Adrenal gland (tissue), 9 donors: ENCODE measurements at regions not wholly inside any gene's neighbourhood (a gene's known extent, or its start where the extent isn't known, plus 50 kb on each side); places are given as distances from the start of the nearest gene placed in this dataset.
A peak's percentile ranks its signal among the peaks of the same experiment; 100 is the strongest.
"Not testable (repeated sequence)": the region's sequence is repeated elsewhere in the genome, so short reads cannot be mapped to it uniquely, and the experiment has no call there.

ENCODE experiments used
- DNase-seq, 7 donors: peaks; one replicate each; pipeline ENCODE4 v3.0.0-alpha.2; 2019 to 2020
- H3K27ac ChIP-seq, 5 donors: fragments of 200-600 bp; sonication (generic) in 4 of 5; 1 replicate in 3 of 5; 2 replicates in 2 of 5; pipeline versions ENCODE4 v1.5.1 to v1.8.0; 2016 to 2020; ENCODE audit warnings: mild to moderate bottlenecking in 1 of 5
- H3K27me3 ChIP-seq: fragments of 200-600 bp; 2 replicates; pipeline ENCODE4 v1.8.0; 2021
- H3K36me3 ChIP-seq, 2 donors: fragments of 200-600 bp; replicated peaks in 1 of 2; 1 replicate in 1 of 2; 2 replicates in 1 of 2; pipeline versions ENCODE4 v1.5.1 to v1.8.0; 2018 to 2022
- H3K4me1 ChIP-seq, 2 donors: fragments of 200-600 bp; replicated peaks in 1 of 2; 1 replicate in 1 of 2; 2 replicates in 1 of 2; pipeline versions ENCODE4 v1.5.1 to v1.8.0; 2018 to 2021
- H3K4me3 ChIP-seq, 4 donors: fragments of 200-600 bp; sonication (generic) in 3 of 4; one replicate each; pipeline ENCODE4 v1.5.1; 2016 to 2018
- H3K9me3 ChIP-seq, 3 donors: fragments of 200-600 bp; sonication (generic) in 1 of 3; replicated peaks in 1 of 3; 1 replicate in 2 of 3; 2 replicates in 1 of 3; pipeline versions ENCODE4 v1.5.1 to v1.8.0; 2016 to 2021
- CTCF ChIP-seq, 6 experiments: fragments of 450-650 bp in 4 of 6; fragments of 200-600 bp in 2 of 6; sonication (generic) in 1 of 6; IDR thresholded peaks; 1 replicate in 5 of 6; 2 replicates in 1 of 6; pipeline versions ENCODE4 v1.5.1 to v1.8.0; 2016 to 2021; ENCODE audit warnings: antibody characterized with exemption in 6 of 6, mild to moderate bottlenecking in 2 of 6, moderate library complexity in 1 of 6
- POLR2A ChIP-seq, 2 donors: fragments of 450-650 bp; IDR thresholded peaks; one replicate each; pipeline ENCODE4 v1.6.1; 2017; ENCODE audit warnings: antibody characterized with exemption in 2 of 2, mild to moderate bottlenecking in 2 of 2, moderate library complexity in 1 of 2
- WGBS, 4 donors: extraction: QIAGEN DNeasy Blood & Tissue Kit in 2 of 4; methylation state at CpG; one replicate each; pipeline versions ENCODE4 v1.1.5 to v1.1.7; 2013 to 2017; 5-methylcytosine and 5-hydroxymethylcytosine counted together
- intact Hi-C, 2 donors: fragments of 100-400 bp; cut with DNase I; formaldehyde crosslinking; loops; one replicate each; pipeline versions ENCODE4 v1.14.1 to v1.15.0; 2022 to 2023
- donor health status: healthy with polysubstance abuse.
- donor health status: Bipolar disorder and iron deficiency.
- donor health status: DM: yes; HTN: yes; CAD: no.
- donor health status: DM: no; HTN: no; CAD: no.
- donor health status: DM: no; HTN: no; CAD: no.

GRCh38 chr5:25550793-25551192 lies 906.0 kb upstream of the CDH10 start:
- Histone ChIP-seq H3K27ac (no peak overlapping the region), H3K4me1 (no peaks in the 10 kb centered on the region), H3K36me3 (no peaks in the 10 kb centered on the region), H3K27me3 (no peaks in the 10 kb centered on the region), H3K4me3 (no peak overlapping the region), H3K9me3 (no peaks in the 10 kb centered on the region)
- TF ChIP-seq POLR2A (IDR thresholded peaks at IDR 0.05) (no peak), CTCF (IDR thresholded peaks at IDR 0.05) (no peak)
- DNase-seq, result no peak
- intact Hi-C loops, result no loop called here

DNA sequence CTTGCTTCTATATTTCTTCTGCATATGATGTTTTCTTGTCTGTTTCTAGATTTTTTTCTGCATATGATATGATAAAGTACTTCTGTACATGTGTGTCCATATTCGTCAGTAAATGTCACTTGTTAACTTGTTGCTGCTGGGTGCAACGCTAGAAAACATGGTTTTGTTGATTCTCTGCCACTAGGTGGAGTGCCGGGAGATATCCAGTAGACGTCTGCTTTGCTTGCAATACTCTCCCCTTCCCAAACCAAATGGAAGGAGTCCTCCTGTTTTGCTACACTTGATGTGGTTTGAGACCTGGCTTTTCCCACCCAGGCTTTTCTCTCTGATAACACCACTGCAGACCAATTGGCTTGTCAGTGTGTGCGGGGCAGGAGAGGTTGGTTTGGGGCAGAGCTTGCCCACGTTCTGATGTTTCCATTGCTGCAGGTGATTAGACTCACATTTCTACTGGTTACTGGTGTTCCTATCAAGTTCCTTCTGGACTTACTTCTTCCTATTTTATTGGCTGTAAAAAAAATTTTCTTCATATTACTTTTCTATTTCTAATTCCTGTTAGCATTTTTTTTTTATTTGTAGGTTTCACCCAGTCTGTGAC lies 900.0 kb upstream of the CDH10 start:
- intact Hi-C loops, result no loop called here
- no peaks in the 10 kb centered on the region for H3K27me3 ChIP-seq
- no peak overlapping the region for H3K27ac ChIP-seq
- WGBS, 4 donors, result 25 to 31% (median 27%) methylated on average over 6 of the region's 6 CpGs
- peak; percentile 21 to 64 (median 30) for DNase-seq
- no peaks in the 10 kb centered on the region for H3K36me3 ChIP-seq
- no peak overlapping the region for H3K4me3 ChIP-seq
- no peaks in the 10 kb centered on the region for H3K9me3 ChIP-seq
- no peaks in the 10 kb centered on the region for H3K4me1 ChIP-seq
- peak in 5 of 6 experiments; percentile 34 to 47 (median 40) for TF ChIP-seq CTCF (IDR thresholded peaks at IDR 0.05)
- TF ChIP-seq POLR2A (IDR thresholded peaks at IDR 0.05), result no peak

- DNase-seq, result no peak
- WGBS, 4 donors, result 72 to 92% (median 76%) methylated on average over 2 of the region's 2 CpGs
- Histone ChIP-seq H3K9me3 (no peaks in the 10 kb centered on the region), H3K4me1 (no peaks in the 10 kb centered on the region), H3K4me3 (no peak overlapping the region), H3K27me3 (no peaks in the 10 kb centered on the region), H3K27ac (no peak overlapping the region), H3K36me3 (no peaks in the 10 kb centered on the region)
- intact Hi-C loops, result no loop called here
- TF ChIP-seq POLR2A (IDR thresholded peaks at IDR 0.05) (no peak), CTCF (IDR thresholded peaks at IDR 0.05) (no peak)
These were observed 895.9 kb upstream of the CDH10 start for GRCh38 chr5:25540628-25541027.

DNA sequence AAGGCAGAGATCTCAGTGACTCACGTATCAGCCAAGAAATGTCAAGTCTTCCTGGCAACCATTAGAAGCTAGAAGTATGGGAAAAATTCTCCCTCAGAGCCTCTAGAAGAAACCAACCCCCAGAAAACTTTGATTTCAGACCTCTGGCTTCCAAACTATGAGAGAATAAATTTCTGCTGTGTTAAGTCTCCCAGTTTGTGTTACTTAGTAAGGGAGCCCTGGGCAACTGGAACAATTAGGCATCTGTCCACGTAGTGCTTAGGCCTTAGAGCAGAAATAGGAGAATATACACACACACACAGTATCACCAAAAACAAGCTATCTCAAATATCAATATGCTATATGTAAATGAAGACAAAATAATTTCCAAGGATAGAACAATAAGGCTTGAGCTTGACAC lies 894.8 kb upstream of the CDH10 start:
- WGBS, 4 donors, result 52 to 65% (median 56%) methylated on average over 2 of the region's 2 CpGs
- no peak for TF ChIP-seq CTCF (IDR thresholded peaks at IDR 0.05)
- TF ChIP-seq POLR2A (IDR thresholded peaks at IDR 0.05), result no peak

GRCh38 chr5:25536461-25536860 lies 891.7 kb upstream of the CDH10 start:
- H3K4me3 ChIP-seq, DNase-seq, H3K36me3 ChIP-seq, H3K4me1 ChIP-seq, H3K9me3 ChIP-seq, H3K27ac ChIP-seq, H3K27me3 ChIP-seq, intact Hi-C loops: not testable (repeated sequence)
- 63 to 73% (median 68%) methylated on average over 6 of the region's 6 CpGs for WGBS, 4 donors

More for the DNA sequence above, 894.8 kb upstream of the CDH10 start:
- no peaks in the 10 kb centered on the region for H3K27me3 ChIP-seq
- H3K36me3 ChIP-seq, result no peaks in the 10 kb centered on the region
- no peak overlapping the region for H3K27ac ChIP-seq
- no peak for DNase-seq
- no peaks in the 10 kb centered on the region for H3K9me3 ChIP-seq
- H3K4me1 ChIP-seq, result no peaks in the 10 kb centered on the region
- no peak overlapping the region for H3K4me3 ChIP-seq
- intact Hi-C loops, result no loop called here
